Natural killer cell (primary cell): ENCODE measurements at regions not wholly inside any gene's neighbourhood (a gene's known extent, or its start where the extent isn't known, plus 50 kb on each side); places are given as distances from the start of the nearest gene placed in this dataset.

Source experiments
- ATAC-seq, 3 donors: fragments of 150-1000 bp in 2 of 3; fragments of 200-7000 bp in 1 of 3; cut with Tn5 transposase; 1 replicate in 1 of 3; 2 replicates in 2 of 3; pipeline ENCODE4 v1.10.0; 2021; ENCODE audit warnings: mild to moderate bottlenecking in 2 of 3, moderate library complexity in 2 of 3
- DNase-seq, 2 donors: peaks; one replicate each; pipeline versions ENCODE4 v3.0.0 to v3.0.0-alpha.2; 2013 to 2021; ENCODE audit warnings: mixed read lengths in 1 of 2
- H3K27ac ChIP-seq: one replicate; pipeline ENCODE4 v1.5.1; 2013; ENCODE audit warnings: mild to moderate bottlenecking, low read length
- H3K27me3 ChIP-seq: one replicate; pipeline ENCODE4 v1.6.1; 2013; ENCODE audit warnings: low read length; ENCODE audit not compliant: control insufficient read depth, insufficient read depth
- H3K36me3 ChIP-seq: one replicate; pipeline ENCODE4 v1.6.1; 2013; ENCODE audit warnings: low read length; ENCODE audit not compliant: control insufficient read depth, insufficient read depth
- H3K4me1 ChIP-seq: one replicate; pipeline ENCODE4 v1.6.1; 2013; ENCODE audit warnings: low read length; ENCODE audit not compliant: control insufficient read depth, insufficient read depth
- H3K4me3 ChIP-seq: one replicate; pipeline ENCODE4 v1.5.1; 2013; ENCODE audit warnings: low read length
- H3K9me3 ChIP-seq: one replicate; pipeline ENCODE4 v1.6.1; 2013; ENCODE audit warnings: low read length; ENCODE audit not compliant: control insufficient read depth, insufficient read depth
- H3K27ac Mint-ChIP-seq, 2 donors: one replicate each; pipeline ENCODE4 v1.8.0; 2022; ENCODE audit warnings: mild to moderate bottlenecking in 2 of 2, mixed read lengths in 2 of 2, moderate library complexity in 1 of 2
- H3K27me3 Mint-ChIP-seq, 2 donors: one replicate each; pipeline ENCODE4 v1.8.0; 2022; ENCODE audit warnings: low read depth in 2 of 2, mixed read lengths in 2 of 2
- H3K36me3 Mint-ChIP-seq: one replicate; pipeline ENCODE4 v1.8.0; 2022; ENCODE audit warnings: mixed read lengths
- H3K4me1 Mint-ChIP-seq, 2 donors: one replicate each; pipeline ENCODE4 v1.8.0; 2022; ENCODE audit warnings: mixed read lengths in 2 of 2
- H3K4me3 Mint-ChIP-seq: one replicate; pipeline ENCODE4 v1.8.0; 2022; ENCODE audit warnings: mild to moderate bottlenecking, moderate library complexity, mixed read lengths
- H3K9me3 Mint-ChIP-seq, 2 donors: one replicate each; pipeline ENCODE4 v1.8.0; 2022; ENCODE audit warnings: mixed read lengths in 2 of 2
- CTCF ChIP-seq: fragments of 200-600 bp; IDR thresholded peaks from one replicate; pipeline ENCODE4 v1.8.0; 2022; ENCODE audit warnings: antibody characterized with exemption
- WGBS: methylation state at CpG from one replicate; pipeline ENCODE4 v1.1.7; 2013; ENCODE audit warnings: missing lambda C conversion rate; ENCODE audit not compliant: insufficient coverage; 5-methylcytosine and 5-hydroxymethylcytosine counted together
- intact Hi-C: fragments of 100-400 bp; cut with micrococcal nuclease; formaldehyde crosslinking; loops from one replicate; pipeline ENCODE4 v1.14.2; 2022

- H3K27me3 Mint-ChIP-seq: no peaks in the 10 kb centered on the region
- ATAC-seq (no peak), DNase-seq (no peak)
- no peaks in the 10 kb centered on the region for H3K27me3 ChIP-seq
- TF ChIP-seq CTCF: no peak
- no peak overlapping the region for H3K4me3 ChIP-seq
- H3K4me1 ChIP-seq: no peaks in the 10 kb centered on the region
- H3K36me3 ChIP-seq: no peaks in the 10 kb centered on the region
- H3K36me3 Mint-ChIP-seq: peaks cover 1% of the 10 kb centered on the region
- H3K4me3 Mint-ChIP-seq: no peak overlapping the region
- peaks cover 6 to 19% of the 10 kb centered on the region in 2 donors for H3K9me3 Mint-ChIP-seq
- no peaks in the 10 kb centered on the region for H3K4me1 Mint-ChIP-seq
- no peak overlapping the region for H3K27ac ChIP-seq
- no peak overlapping the region for H3K27ac Mint-ChIP-seq
- peaks cover 2% of the 10 kb centered on the region for H3K9me3 ChIP-seq
- intact Hi-C loops: no loop called here
- WGBS: 96% methylated on average over 4 of the region's 5 CpGs
Measured at GRCh38 chr6:94196891-94197290, 777.5 kb upstream of the EPHA7 start.

- no peak overlapping the region for H3K27ac Mint-ChIP-seq
- no peaks in the 10 kb centered on the region for H3K4me1 Mint-ChIP-seq
- no peaks in the 10 kb centered on the region for H3K27me3 ChIP-seq
- no peak overlapping the region for H3K27ac ChIP-seq
- H3K9me3 Mint-ChIP-seq: peaks cover 9 to 19% of the 10 kb centered on the region in 2 donors
- intact Hi-C loops: no loop called here
- no peaks in the 10 kb centered on the region for H3K27me3 Mint-ChIP-seq
- H3K4me3 ChIP-seq: no peak overlapping the region
- no peak for TF ChIP-seq CTCF
- H3K4me3 Mint-ChIP-seq: no peak overlapping the region
- ATAC-seq: no peak
- H3K36me3 Mint-ChIP-seq: peaks cover 6% of the 10 kb centered on the region
- H3K36me3 ChIP-seq: no peaks in the 10 kb centered on the region
- DNase-seq: no peak
- H3K4me1 ChIP-seq: no peaks in the 10 kb centered on the region
- WGBS: no CpG with 5 or more reads among the region's 2 CpGs
- peaks cover 3% of the 10 kb centered on the region for H3K9me3 ChIP-seq
Measured at GRCh38 chr6:94190030-94190429, 770.7 kb upstream of the EPHA7 start.

- Histone ChIP-seq H3K4me3 (no peak overlapping the region), H3K27ac (no peak overlapping the region), H3K27me3 (no peaks in the 10 kb centered on the region), H3K4me1 (no peaks in the 10 kb centered on the region), H3K9me3 (peaks cover 11% of the 10 kb centered on the region), H3K36me3 (no peaks in the 10 kb centered on the region)
- DNase-seq (no peak), ATAC-seq (no peak)
- intact Hi-C loops: no loop called here
- no peak for TF ChIP-seq CTCF
- Mint-ChIP-seq H3K36me3 (peaks cover 12% of the 10 kb centered on the region), H3K4me3 (no peak overlapping the region), H3K9me3 (peaks cover 13 to 25% of the 10 kb centered on the region in 2 donors), H3K27ac (no peak overlapping the region), H3K27me3 (no peaks in the 10 kb centered on the region), H3K4me1 (no peaks in the 10 kb centered on the region)
- WGBS: 95% methylated on average over 2 of the region's 2 CpGs
Measured at GRCh38 chr6:94184666-94185464, 765.5 kb upstream of the EPHA7 start.

GRCh38 chr6:94177429-94177828, 758.1 kb upstream of the EPHA7 start:
- no peaks in the 10 kb centered on the region for H3K36me3 Mint-ChIP-seq
- no peak overlapping the region for H3K27ac ChIP-seq
- no peak overlapping the region for H3K4me3 Mint-ChIP-seq
- intact Hi-C loops: no loop called here
- no peak overlapping the region for H3K27ac Mint-ChIP-seq
- DNase-seq (no peak), ATAC-seq (no peak)
- no peaks in the 10 kb centered on the region for H3K27me3 ChIP-seq
- H3K9me3 ChIP-seq: no peaks in the 10 kb centered on the region
- no peak for TF ChIP-seq CTCF
- no peaks in the 10 kb centered on the region for H3K27me3 Mint-ChIP-seq
- H3K4me1 Mint-ChIP-seq: no peaks in the 10 kb centered on the region
- peaks cover 2 to 12% of the 10 kb centered on the region in 2 donors for H3K9me3 Mint-ChIP-seq
- no peak overlapping the region for H3K4me3 ChIP-seq
- H3K4me1 ChIP-seq: no peaks in the 10 kb centered on the region
- WGBS: 73% methylated on average over 2 of the region's 2 CpGs
- H3K36me3 ChIP-seq: no peaks in the 10 kb centered on the region
